ENCODE measurements at regions not wholly inside any gene's neighbourhood (a gene's known extent, or its start where the extent isn't known, plus 50 kb on each side); places are given as distances from the start of the nearest gene placed in this dataset.
"Not testable (repeated sequence)": the region's sequence is repeated elsewhere in the genome, so short reads cannot be mapped to it uniquely, and the experiment has no call there.

DNA sequence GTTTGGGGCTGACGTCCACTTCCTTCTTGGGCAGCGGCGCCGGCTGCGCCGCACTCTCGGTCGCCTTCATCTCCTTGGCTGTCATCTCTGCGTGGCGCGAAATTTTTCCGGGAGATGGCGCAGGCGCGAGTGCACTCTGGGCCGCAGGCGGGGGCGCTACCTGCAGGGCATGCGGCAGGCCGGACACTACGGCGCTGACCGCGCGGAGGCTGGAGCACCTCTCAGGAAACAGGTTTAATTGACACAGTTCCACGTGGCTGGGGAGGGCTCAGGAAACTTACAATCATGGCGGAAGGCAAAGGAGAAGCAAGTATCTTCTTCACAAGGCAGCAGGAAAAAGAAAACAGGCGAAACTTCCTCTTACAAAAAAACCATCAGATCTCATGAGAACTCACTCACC is 1521.5 kb downstream of the SPATA31A7 start:
- H3K36me3 ChIP-seq (ENCODE audit: control insufficient read depth in 2 of 4, insufficient read depth in 4 of 4, low read length in 3 of 4); H3K4me3 ChIP-seq (ENCODE audit: extremely low read depth in 1 of 4, insufficient read depth in 2 of 4, low read depth in 3 of 4, low read length in 4 of 4); H4K91ac ChIP-seq (replicated peaks; ENCODE audit: insufficient read length, low read length); H3K23ac ChIP-seq (ENCODE audit: insufficient read length); H4K8ac ChIP-seq (ENCODE audit: extremely low read depth, insufficient read depth, low read length); H3K4me1 ChIP-seq (replicated peaks in 1 of 4; ENCODE audit: control insufficient read depth in 3 of 4, insufficient read depth in 4 of 4, low read length in 3 of 4); H3K4ac ChIP-seq (replicated peaks; ENCODE audit: insufficient read length, low read depth, low read length); H2BK20ac ChIP-seq (ENCODE audit: low read length); H2BK5ac ChIP-seq (ENCODE audit: low read depth, low read length); H3K56ac ChIP-seq (replicated peaks; ENCODE audit: insufficient read length, low read depth, low read length); H3K14ac ChIP-seq (ENCODE audit: insufficient read length); H2AK5ac ChIP-seq (ENCODE audit: low read depth, low read length); DNase-seq (ENCODE audit: low read depth in 1 of 2, low spot score in 2 of 2); H3K79me2 ChIP-seq (ENCODE audit: control insufficient read depth in 1 of 2, insufficient read depth in 2 of 2, low read length in 2 of 2); H3K23me2 ChIP-seq (ENCODE audit: low read depth, low read length); H3K9ac ChIP-seq (replicated peaks in 1 of 4; ENCODE audit: extremely low read depth in 1 of 4, low read depth in 3 of 4, low read length in 3 of 4); H2AFZ ChIP-seq (ENCODE audit: low read length); H3K18ac ChIP-seq (ENCODE audit: extremely low read depth, low read length); H2BK12ac ChIP-seq (ENCODE audit: low read depth, low read length); H3K27ac ChIP-seq (ENCODE audit: low read depth, low read length); CTCF ChIA-PET (ENCODE audit: partially characterized antibody); H2BK15ac ChIP-seq (ENCODE audit: low read length); H4K5ac ChIP-seq (ENCODE audit: insufficient read length, low read depth, low read length); H3K27me3 ChIP-seq (replicated peaks in 1 of 4; ENCODE audit: control insufficient read depth in 3 of 4, extremely low read depth in 1 of 4, insufficient read depth in 3 of 4, low read length in 3 of 4); H4K20me1 ChIP-seq (replicated peaks in 1 of 2; ENCODE audit: control insufficient read depth in 1 of 2, insufficient read depth in 2 of 2, low read length in 2 of 2); H3K79me1 ChIP-seq (ENCODE audit: low read depth, low read length); FAIRE-seq; H3K4me2 ChIP-seq (ENCODE audit: insufficient read depth in 1 of 2, low read depth in 2 of 2, low read length in 2 of 2); POLR2A ChIA-PET (ENCODE audit: partially characterized antibody); H3K9me3 ChIP-seq (ENCODE audit: insufficient read depth in 2 of 2, low read depth in 1 of 2, low read length in 1 of 2); H2BK120ac ChIP-seq (replicated peaks; ENCODE audit: low read depth, low read length): not testable (repeated sequence)
- no CpG with 5 or more reads among the region's 28 CpGs for WGBS, 2 experiments (ENCODE audit: extremely low coverage in 1 of 2, insufficient coverage in 1 of 2, insufficient read length in 1 of 2, insufficient replicate concordance in 2 of 2, low coverage in 1 of 2, low lambda C conversion rate in 2 of 2, missing lambda C conversion rate in 1 of 2)

DNA sequence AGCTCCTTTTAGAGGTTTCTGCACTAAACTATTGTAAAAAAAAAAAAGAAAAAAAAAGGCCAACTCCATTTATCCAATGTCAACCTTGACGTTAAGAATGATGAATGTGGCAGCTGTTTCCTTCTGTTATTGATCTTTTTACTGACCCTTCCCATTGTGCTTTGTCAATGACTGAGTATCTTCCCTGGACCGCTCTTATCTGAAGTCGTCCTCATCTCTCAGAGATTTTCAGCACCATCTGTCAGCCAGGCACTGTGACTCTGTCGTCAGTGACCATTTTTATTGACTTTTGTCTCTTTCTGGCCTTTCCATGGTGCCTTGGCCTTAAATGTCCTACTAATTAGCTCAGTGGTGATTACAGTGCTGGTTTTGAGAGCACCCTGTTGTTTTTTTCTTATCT is 1535.7 kb downstream of the SPATA31A7 start:
- H4K20me1 ChIP-seq (replicated peaks in 1 of 2; ENCODE audit: control insufficient read depth in 1 of 2, insufficient read depth in 2 of 2, low read length in 2 of 2); H3K4me1 ChIP-seq (replicated peaks in 1 of 4; ENCODE audit: control insufficient read depth in 3 of 4, insufficient read depth in 4 of 4, low read length in 3 of 4); H3K79me1 ChIP-seq (ENCODE audit: low read depth, low read length); H3K27me3 ChIP-seq (replicated peaks in 1 of 4; ENCODE audit: control insufficient read depth in 3 of 4, extremely low read depth in 1 of 4, insufficient read depth in 3 of 4, low read length in 3 of 4); POLR2A ChIA-PET (ENCODE audit: partially characterized antibody); H3K56ac ChIP-seq (replicated peaks; ENCODE audit: insufficient read length, low read depth, low read length); H4K8ac ChIP-seq (ENCODE audit: extremely low read depth, insufficient read depth, low read length); DNase-seq (ENCODE audit: low read depth in 1 of 2, low spot score in 2 of 2); H4K5ac ChIP-seq (ENCODE audit: insufficient read length, low read depth, low read length); CTCF ChIA-PET (ENCODE audit: partially characterized antibody); H2BK15ac ChIP-seq (ENCODE audit: low read length); H2BK120ac ChIP-seq (replicated peaks; ENCODE audit: low read depth, low read length); H3K27ac ChIP-seq (ENCODE audit: low read depth, low read length); H3K9ac ChIP-seq (replicated peaks in 1 of 4; ENCODE audit: extremely low read depth in 1 of 4, low read depth in 3 of 4, low read length in 3 of 4); H3K4ac ChIP-seq (replicated peaks; ENCODE audit: insufficient read length, low read depth, low read length); H2AFZ ChIP-seq (ENCODE audit: low read length); H3K14ac ChIP-seq (ENCODE audit: insufficient read length); H2BK20ac ChIP-seq (ENCODE audit: low read length); H3K79me2 ChIP-seq (ENCODE audit: control insufficient read depth in 1 of 2, insufficient read depth in 2 of 2, low read length in 2 of 2); H3K36me3 ChIP-seq (ENCODE audit: control insufficient read depth in 2 of 4, insufficient read depth in 4 of 4, low read length in 3 of 4); H3K23me2 ChIP-seq (ENCODE audit: low read depth, low read length); H3K23ac ChIP-seq (ENCODE audit: insufficient read length); H2BK12ac ChIP-seq (ENCODE audit: low read depth, low read length); FAIRE-seq; H2AK5ac ChIP-seq (ENCODE audit: low read depth, low read length); H4K91ac ChIP-seq (replicated peaks; ENCODE audit: insufficient read length, low read length); H2BK5ac ChIP-seq (ENCODE audit: low read depth, low read length); H3K9me3 ChIP-seq (ENCODE audit: insufficient read depth in 2 of 2, low read depth in 1 of 2, low read length in 1 of 2); H3K4me2 ChIP-seq (ENCODE audit: insufficient read depth in 1 of 2, low read depth in 2 of 2, low read length in 2 of 2); H3K18ac ChIP-seq (ENCODE audit: extremely low read depth, low read length); H3K4me3 ChIP-seq (ENCODE audit: extremely low read depth in 1 of 4, insufficient read depth in 2 of 4, low read depth in 3 of 4, low read length in 4 of 4): not testable (repeated sequence)
- no CpG with 5 or more reads among the region's 4 CpGs for WGBS, 2 experiments (ENCODE audit: extremely low coverage in 1 of 2, insufficient coverage in 1 of 2, insufficient read length in 1 of 2, insufficient replicate concordance in 2 of 2, low coverage in 1 of 2, low lambda C conversion rate in 2 of 2, missing lambda C conversion rate in 1 of 2)

All from H1 (cell line).